ENCODE measurements at regions not wholly inside any gene's neighbourhood (a gene's known extent, or its start where the extent isn't known, plus 50 kb on each side); places are given as distances from the start of the nearest gene placed in this dataset.

DNA sequence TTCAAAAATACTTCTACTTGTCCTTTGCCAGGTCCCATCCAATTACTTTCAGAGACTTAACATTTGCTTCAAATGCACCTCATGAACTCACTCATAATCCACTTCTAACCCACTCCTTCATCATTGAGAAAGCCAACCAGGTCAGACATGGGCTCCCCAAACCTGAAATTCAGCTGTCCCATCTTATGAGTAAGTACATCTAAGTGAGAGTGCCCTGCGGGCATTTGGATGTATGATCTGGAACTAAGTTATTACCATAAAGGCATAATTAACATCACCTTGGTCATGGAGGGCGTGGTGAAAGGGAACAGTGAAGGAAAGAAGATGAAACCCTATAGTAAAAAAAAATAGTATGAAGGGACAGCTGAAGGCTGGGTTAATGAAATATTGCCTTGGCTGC, 896.8 kb downstream of the C6orf118 start:
- no peak overlapping the region for H3K4me2 ChIP-seq (ENCODE audit: low read depth, low read length, poor library complexity, severe bottlenecking)
- no peaks in the 10 kb centered on the region for H3K9me3 ChIP-seq (ENCODE audit: insufficient read depth, low read length)
- H3K36me3 ChIP-seq (ENCODE audit: low read length), result no peaks in the 10 kb centered on the region
- no peaks in the 10 kb centered on the region for H3F3A ChIP-seq (ENCODE audit: insufficient read depth)
- H3K4me3 ChIP-seq (ENCODE audit: insufficient read depth, low read length, poor library complexity, severe bottlenecking), result no peak overlapping the region
- TF ChIP-seq, protein P1, sequence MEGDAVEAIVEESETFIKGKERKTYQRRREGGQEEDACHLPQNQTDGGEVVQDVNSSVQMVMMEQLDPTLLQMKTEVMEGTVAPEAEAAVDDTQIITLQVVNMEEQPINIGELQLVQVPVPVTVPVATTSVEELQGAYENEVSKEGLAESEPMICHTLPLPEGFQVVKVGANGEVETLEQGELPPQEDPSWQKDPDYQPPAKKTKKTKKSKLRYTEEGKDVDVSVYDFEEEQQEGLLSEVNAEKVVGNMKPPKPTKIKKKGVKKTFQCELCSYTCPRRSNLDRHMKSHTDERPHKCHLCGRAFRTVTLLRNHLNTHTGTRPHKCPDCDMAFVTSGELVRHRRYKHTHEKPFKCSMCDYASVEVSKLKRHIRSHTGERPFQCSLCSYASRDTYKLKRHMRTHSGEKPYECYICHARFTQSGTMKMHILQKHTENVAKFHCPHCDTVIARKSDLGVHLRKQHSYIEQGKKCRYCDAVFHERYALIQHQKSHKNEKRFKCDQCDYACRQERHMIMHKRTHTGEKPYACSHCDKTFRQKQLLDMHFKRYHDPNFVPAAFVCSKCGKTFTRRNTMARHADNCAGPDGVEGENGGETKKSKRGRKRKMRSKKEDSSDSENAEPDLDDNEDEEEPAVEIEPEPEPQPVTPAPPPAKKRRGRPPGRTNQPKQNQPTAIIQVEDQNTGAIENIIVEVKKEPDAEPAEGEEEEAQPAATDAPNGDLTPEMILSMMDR (IDR thresholded peaks at IDR 0.05; ENCODE audit: insufficient read depth, low read length, poor library complexity, severe bottlenecking), result no peak
- TF ChIP-seq EZH2phosphoT487 (conservative IDR thresholded peaks at IDR 0.05; ENCODE audit: low read length), result no peak
- H3K9me2 ChIP-seq (replicated peaks; ENCODE audit: insufficient read depth, low read length), result 0 out of 2 replicates have a peak, but pooled peaks cover 4% of the 10 kb centered on the region
- no peak overlapping the region for H3K9ac ChIP-seq (ENCODE audit: low read length)
- H4K20me1 ChIP-seq (ENCODE audit: low read depth, low read length), result no peaks in the 10 kb centered on the region
- no peaks in the 10 kb centered on the region for H3K79me2 ChIP-seq (ENCODE audit: insufficient read depth, low read length)
- H3K27ac ChIP-seq (ENCODE audit: low read depth, low read length), result no peak overlapping the region
- no peaks in the 10 kb centered on the region for H3K27me3 ChIP-seq (ENCODE audit: low read length)
- no peak overlapping the region for H2AFZ ChIP-seq (ENCODE audit: low read depth, low read length, severe bottlenecking)

GRCh38 chr6:164410017-164410416, 899.4 kb downstream of the C6orf118 start:
- no peaks in the 10 kb centered on the region for H3K27me3 ChIP-seq (ENCODE audit: low read length)
- H4K20me1 ChIP-seq (ENCODE audit: low read depth, low read length), result no peaks in the 10 kb centered on the region
- H3K9me2 ChIP-seq (replicated peaks; ENCODE audit: insufficient read depth, low read length), result 0 out of 2 replicates have a peak, but pooled peaks cover 4% of the 10 kb centered on the region
- no peak overlapping the region for H3K27ac ChIP-seq (ENCODE audit: low read depth, low read length)
- H3K36me3 ChIP-seq (ENCODE audit: low read length), result no peaks in the 10 kb centered on the region
- no peaks in the 10 kb centered on the region for H3K79me2 ChIP-seq (ENCODE audit: insufficient read depth, low read length)
- no peak overlapping the region for H3K4me2 ChIP-seq (ENCODE audit: low read depth, low read length, poor library complexity, severe bottlenecking)
- no peak overlapping the region for H2AFZ ChIP-seq (ENCODE audit: low read depth, low read length, severe bottlenecking)
- TF ChIP-seq EZH2phosphoT487 (conservative IDR thresholded peaks at IDR 0.05; ENCODE audit: low read length), result no peak
- TF ChIP-seq, protein P1 (IDR thresholded peaks at IDR 0.05; ENCODE audit: insufficient read depth, low read length, poor library complexity, severe bottlenecking), result no peak
- H3K9me3 ChIP-seq (ENCODE audit: insufficient read depth, low read length), result no peaks in the 10 kb centered on the region
- no peak overlapping the region for H3K4me3 ChIP-seq (ENCODE audit: insufficient read depth, low read length, poor library complexity, severe bottlenecking)
- H3F3A ChIP-seq (ENCODE audit: insufficient read depth), result no peaks in the 10 kb centered on the region
- no peak overlapping the region for H3K9ac ChIP-seq (ENCODE audit: low read length)

- Histone ChIP-seq H3K27ac (ENCODE audit: low read depth, low read length) (no peak overlapping the region), H3K9me2 (replicated peaks; ENCODE audit: insufficient read depth, low read length) (0 out of 2 replicates have a peak, but pooled peaks cover 4% of the 10 kb centered on the region), H3K4me3 (ENCODE audit: insufficient read depth, low read length, poor library complexity, severe bottlenecking) (no peak overlapping the region), H3K79me2 (ENCODE audit: insufficient read depth, low read length) (no peaks in the 10 kb centered on the region), H4K20me1 (ENCODE audit: low read depth, low read length) (no peaks in the 10 kb centered on the region), H3K36me3 (ENCODE audit: low read length) (no peaks in the 10 kb centered on the region), H2AFZ (ENCODE audit: low read depth, low read length, severe bottlenecking) (no peak overlapping the region), H3K27me3 (ENCODE audit: low read length) (no peaks in the 10 kb centered on the region), H3K9ac (ENCODE audit: low read length) (no peak overlapping the region), H3F3A (ENCODE audit: insufficient read depth) (no peaks in the 10 kb centered on the region), H3K9me3 (ENCODE audit: insufficient read depth, low read length) (no peaks in the 10 kb centered on the region), H3K4me2 (ENCODE audit: low read depth, low read length, poor library complexity, severe bottlenecking) (no peak overlapping the region)
- TF ChIP-seq EZH2phosphoT487 (conservative IDR thresholded peaks at IDR 0.05; ENCODE audit: low read length), result no peak
- TF ChIP-seq, protein P1 (IDR thresholded peaks at IDR 0.05; ENCODE audit: insufficient read depth, low read length, poor library complexity, severe bottlenecking), result no peak
Measured at GRCh38 chr6:164409309-164410009, 899.9 kb downstream of the C6orf118 start.
